Mesendoderm (in vitro differentiated cells): ENCODE measurements at regions not wholly inside any gene's neighbourhood (a gene's known extent, or its start where the extent isn't known, plus 50 kb on each side); places are given as distances from the start of the nearest gene placed in this dataset.

Source experiments
- DNase-seq: peaks from one replicate; pipeline ENCODE4 v3.0.0; 2013
- H2AK5ac ChIP-seq: 2 replicates; pipeline ENCODE4 v1.6.1; 2013; ENCODE audit warnings: low read length, inconsistent platforms
- H2BK120ac ChIP-seq: 2 replicates; pipeline ENCODE4 v1.6.1; 2013; ENCODE audit warnings: low read depth, mild to moderate bottlenecking, low read length, moderate library complexity, mixed read lengths
- H2BK15ac ChIP-seq: replicated peaks from 2 replicates; pipeline ENCODE4 v1.6.1; 2013; ENCODE audit warnings: low read depth, mild to moderate bottlenecking, moderate library complexity
- H2BK5ac ChIP-seq: 2 replicates; pipeline ENCODE4 v1.6.1; 2013; ENCODE audit warnings: low read length, inconsistent platforms
- H3K18ac ChIP-seq: 2 replicates; pipeline ENCODE4 v1.6.1; 2013; ENCODE audit warnings: mild to moderate bottlenecking, low read length, mixed read lengths
- H3K23ac ChIP-seq: one replicate; pipeline ENCODE4 v1.6.1; 2013; ENCODE audit warnings: low read length
- H3K27ac ChIP-seq: 2 replicates; pipeline ENCODE4 v1.5.1; 2013; ENCODE audit warnings: low read depth, mild to moderate bottlenecking, inconsistent platforms, low read length, moderate library complexity
- H3K27me3 ChIP-seq: 2 replicates; pipeline ENCODE4 v1.6.1; 2013; ENCODE audit warnings: low read length, control low read depth, mild to moderate bottlenecking, inconsistent platforms; ENCODE audit not compliant: insufficient read depth, poor library complexity
- H3K36me3 ChIP-seq: 2 replicates; pipeline ENCODE4 v1.6.1; 2013; ENCODE audit warnings: low read length, inconsistent platforms; ENCODE audit not compliant: control insufficient read depth, insufficient read depth
- H3K4ac ChIP-seq: one replicate; pipeline ENCODE4 v1.6.1; 2013; ENCODE audit warnings: low read depth, mild to moderate bottlenecking, low read length, moderate library complexity
- H3K4me1 ChIP-seq: 2 replicates; pipeline ENCODE4 v1.6.1; 2013; ENCODE audit warnings: low read depth, low read length, inconsistent platforms; ENCODE audit not compliant: control insufficient read depth
- H3K4me2 ChIP-seq: 2 replicates; pipeline ENCODE4 v1.6.1; 2013; ENCODE audit warnings: low read length
- H3K4me3 ChIP-seq: 2 replicates; pipeline ENCODE4 v1.5.1; 2013; ENCODE audit warnings: mild to moderate bottlenecking, low read length
- H3K56ac ChIP-seq: one replicate; pipeline ENCODE4 v1.6.1; 2013; ENCODE audit warnings: low read length
- H3K79me1 ChIP-seq: 2 replicates; pipeline ENCODE4 v1.6.1; 2013; ENCODE audit warnings: low read length, inconsistent platforms
- H3K79me2 ChIP-seq: 2 replicates; pipeline ENCODE4 v1.6.1; 2013; ENCODE audit warnings: mild to moderate bottlenecking, low read length; ENCODE audit not compliant: control insufficient read depth, insufficient read depth
- H3K9ac ChIP-seq: 2 replicates; pipeline ENCODE4 v1.6.1; 2013; ENCODE audit warnings: low read length, inconsistent platforms
- H4K5ac ChIP-seq: one replicate; pipeline ENCODE4 v1.6.1; 2013; ENCODE audit warnings: low read length
- H4K8ac ChIP-seq: one replicate; pipeline ENCODE4 v1.6.1; 2013; ENCODE audit warnings: low read depth, mild to moderate bottlenecking, control low read depth, low read length, moderate library complexity
- WGBS: extraction: QIAGEN DNeasy Blood & Tissue Kit; methylation state at CpG from one replicate; pipeline ENCODE4 v1.1.7; 2013; ENCODE audit warnings: low lambda C conversion rate, missing lambda C conversion rate; ENCODE audit not compliant: insufficient coverage; ENCODE audit errors: extremely low coverage; 5-methylcytosine and 5-hydroxymethylcytosine counted together

GRCh38 chr14:101134851-101135433, 231.4 kb upstream of the RTL1 start:
- H2BK5ac ChIP-seq: no peak overlapping the region
- H2BK120ac ChIP-seq: no peak overlapping the region
- H3K56ac ChIP-seq: peak overlapping the region; percentile 18
- H3K9ac ChIP-seq: no peak overlapping the region
- H3K79me2 ChIP-seq: no peaks in the 10 kb centered on the region
- no peaks in the 10 kb centered on the region for H3K27me3 ChIP-seq
- H3K18ac ChIP-seq: no peak overlapping the region
- no peak overlapping the region for H4K8ac ChIP-seq
- H4K5ac ChIP-seq: no peak overlapping the region
- no CpG with 5 or more reads among the region's 13 CpGs for WGBS
- DNase-seq: no peak
- H3K79me1 ChIP-seq: no peaks in the 10 kb centered on the region
- H3K27ac ChIP-seq: no peak overlapping the region
- H2BK15ac ChIP-seq: no peak overlapping the region
- H3K4me2 ChIP-seq: no peak overlapping the region
- no peak overlapping the region for H3K4ac ChIP-seq
- no peak overlapping the region for H3K4me3 ChIP-seq
- peaks cover 9% of the 10 kb centered on the region for H3K4me1 ChIP-seq
- no peaks in the 10 kb centered on the region for H3K36me3 ChIP-seq
- H2AK5ac ChIP-seq: no peak overlapping the region
- no peak overlapping the region for H3K23ac ChIP-seq

- Histone ChIP-seq H3K36me3 (no peaks in the 10 kb centered on the region), H3K4me2 (no peak overlapping the region), H3K9ac (no peak overlapping the region), H3K4ac (no peak overlapping the region), H4K8ac (no peak overlapping the region), H2AK5ac (no peak overlapping the region), H4K5ac (no peak overlapping the region), H3K4me1 (peaks cover 7% of the 10 kb centered on the region), H2BK120ac (no peak overlapping the region), H3K79me2 (no peaks in the 10 kb centered on the region), H3K23ac (no peak overlapping the region), H3K27ac (no peak overlapping the region), H3K79me1 (no peaks in the 10 kb centered on the region), H2BK5ac (no peak overlapping the region), H3K27me3 (no peaks in the 10 kb centered on the region), H3K4me3 (no peak overlapping the region), H3K56ac (no peak overlapping the region), H3K18ac (no peak overlapping the region), H2BK15ac (no peak overlapping the region)
- DNase-seq: no peak
- no CpG with 5 or more reads among the region's 10 CpGs for WGBS
These were observed 232.5 kb upstream of the RTL1 start for GRCh38 chr14:101135796-101136742.

GRCh38 chr14:101137234-101137633, 233.7 kb upstream of the RTL1 start:
- no peak for DNase-seq
- Histone ChIP-seq H2BK5ac (no peak overlapping the region), H3K18ac (no peak overlapping the region), H3K4me3 (no peak overlapping the region), H3K4ac (no peak overlapping the region), H3K56ac (no peak overlapping the region), H2BK15ac (no peak overlapping the region), H3K23ac (no peak overlapping the region), H3K4me2 (no peak overlapping the region), H2AK5ac (no peak overlapping the region), H4K8ac (no peak overlapping the region), H2BK120ac (no peak overlapping the region), H3K27me3 (no peaks in the 10 kb centered on the region), H3K79me2 (no peaks in the 10 kb centered on the region), H4K5ac (no peak overlapping the region), H3K79me1 (no peaks in the 10 kb centered on the region), H3K9ac (no peak overlapping the region), H3K36me3 (no peaks in the 10 kb centered on the region), H3K27ac (no peak overlapping the region), H3K4me1 (peaks cover 2% of the 10 kb centered on the region)
- WGBS: no CpG with 5 or more reads among the region's 7 CpGs

- H4K8ac ChIP-seq: no peak overlapping the region
- H3K18ac ChIP-seq: no peak overlapping the region
- peak overlapping the region; percentile 64 for H3K56ac ChIP-seq
- peak overlapping the region; percentile 39 for H4K5ac ChIP-seq
- H3K79me1 ChIP-seq: no peaks in the 10 kb centered on the region
- H3K23ac ChIP-seq: no peak overlapping the region
- H2BK120ac ChIP-seq: no peak overlapping the region
- H3K79me2 ChIP-seq: no peaks in the 10 kb centered on the region
- peaks cover 5% of the 10 kb centered on the region for H3K4me1 ChIP-seq
- no peak for DNase-seq
- no peak overlapping the region for H2BK15ac ChIP-seq
- H2AK5ac ChIP-seq: no peak overlapping the region
- H2BK5ac ChIP-seq: no peak overlapping the region
- no CpG with 5 or more reads among the region's 2 CpGs for WGBS
- H3K27me3 ChIP-seq: no peaks in the 10 kb centered on the region
- no peak overlapping the region for H3K9ac ChIP-seq
- no peak overlapping the region for H3K4me2 ChIP-seq
- no peak overlapping the region for H3K4ac ChIP-seq
- no peak overlapping the region for H3K4me3 ChIP-seq
- no peaks in the 10 kb centered on the region for H3K36me3 ChIP-seq
- no peak overlapping the region for H3K27ac ChIP-seq
These were observed 244.3 kb upstream of the RTL1 start for GRCh38 chr14:101147848-101148247.

- Histone ChIP-seq H3K27me3 (no peaks in the 10 kb centered on the region), H3K56ac (no peak overlapping the region), H3K4me3 (no peak overlapping the region), H3K4me2 (no peak overlapping the region), H3K79me1 (no peaks in the 10 kb centered on the region), H2BK15ac (no peak overlapping the region), H3K4ac (no peak overlapping the region), H3K36me3 (no peaks in the 10 kb centered on the region), H3K23ac (no peak overlapping the region), H4K8ac (no peak overlapping the region), H3K9ac (no peak overlapping the region), H4K5ac (no peak overlapping the region), H2BK5ac (no peak overlapping the region), H2AK5ac (no peak overlapping the region), H2BK120ac (no peak overlapping the region), H3K27ac (no peak overlapping the region), H3K79me2 (no peaks in the 10 kb centered on the region), H3K4me1 (peaks cover 5% of the 10 kb centered on the region), H3K18ac (no peak overlapping the region)
- DNase-seq: no peak
- no CpG with 5 or more reads among the region's 6 CpGs for WGBS
These were observed 246.6 kb upstream of the RTL1 start for GRCh38 chr14:101150039-101150610.
